HepG2 (cell line): ENCODE measurements at regions not wholly inside any gene's neighbourhood (a gene's known extent, or its start where the extent isn't known, plus 50 kb on each side); places are given as distances from the start of the nearest gene placed in this dataset.

Experiments used
- ATAC-seq: fragments of 200-7000 bp; cut with Tn5 transposase; 3 replicates; pipeline ENCODE4 v1.9.1; 2020; ENCODE audit warnings: mild to moderate bottlenecking, moderate library complexity
- BruUV-seq: library from RNA; stranded (reverse); fragments of 400-500 nt; replicated peaks from 2 replicates; lab custom pipeline; 2021; lab: Mats Ljungman, UMichigan
- CTCF ChIA-PET: fragments of 300-600 bp; formaldehyde crosslinking; extraction: SDS; loops from one replicate; lab custom pipeline; 2021; ENCODE audit warnings: low total read pairs, inconsistent platforms, low intra/inter-chr PET ratio; lab: Yijun Ruan, JAX
- POLR2A ChIA-PET: fragments of 350-600 bp; sonication (Branson Sonifier 250); formaldehyde crosslinking; loops from one replicate; lab custom pipeline; 2020; ENCODE audit warnings: antibody characterized with exemption, inconsistent platforms; lab: Yijun Ruan, JAX
- DNase-seq: peaks from one replicate; pipeline ENCODE4 v3.0.0-alpha.2; 2015; ENCODE audit warnings: low spot score
- FAIRE-seq: peaks from 3 replicates; lab custom pipeline; 2011; peaks lifted over from hg19 to GRCh38; lab: Jason Lieb, UNC
- H2AFZ ChIP-seq: one replicate; pipeline ENCODE4 v1.6.1; 2011; ENCODE audit warnings: low read length, inconsistent platforms
- H3K27ac ChIP-seq: fragments of 300-600 bp; 3 replicates; pipeline ENCODE4 v1.8.0; 2011; ENCODE audit warnings: mixed run types, mild to moderate bottlenecking, mixed read lengths, low read length, inconsistent platforms; ENCODE audit not compliant: insufficient read depth; ENCODE audit errors: extremely low read length
- H3K27me3 ChIP-seq, 2 experiments: fragments of 200-600 bp in 1 of 2; 2 replicates in 1 of 2; 3 replicates in 1 of 2; pipeline versions ENCODE4 v1.6.0 to v1.8.0; 2011; ENCODE audit warnings: low read length in 2 of 2, mild to moderate bottlenecking in 2 of 2, moderate library complexity in 2 of 2, inconsistent platforms in 1 of 2; ENCODE audit not compliant: insufficient read depth in 2 of 2, control insufficient read depth in 1 of 2
- H3K36me3 ChIP-seq, 2 experiments: fragments of 200-600 bp in 1 of 2; replicated peaks in 1 of 2; 2 replicates in 1 of 2; 3 replicates in 1 of 2; pipeline versions ENCODE4 v1.5.1 to v1.8.0; 2011; ENCODE audit warnings: low read length in 2 of 2, inconsistent platforms in 1 of 2; ENCODE audit not compliant: insufficient read depth in 2 of 2, control insufficient read depth in 1 of 2
- H3K4me1 ChIP-seq: 2 replicates; pipeline ENCODE4 v1.5.1; 2012; ENCODE audit warnings: low read length, inconsistent platforms; ENCODE audit not compliant: insufficient read depth
- H3K4me2 ChIP-seq: 2 replicates; pipeline ENCODE4 v1.6.0; 2011; ENCODE audit warnings: low read depth, low read length, inconsistent platforms
- H3K4me3 ChIP-seq, 3 experiments: fragments of 200-600 bp in 1 of 3; sonication (generic), shearing (Covaris generic) in 1 of 3; replicated peaks in 1 of 3; 2 replicates each; pipeline ENCODE4 v1.5.1; 2011 to 2016; ENCODE audit warnings: low read length in 3 of 3, inconsistent platforms in 2 of 3, low read depth in 2 of 3, mild to moderate bottlenecking in 2 of 3, control low read depth in 1 of 3, mixed read lengths in 1 of 3; ENCODE audit not compliant: insufficient read depth in 1 of 3
- H3K79me2 ChIP-seq: one replicate; pipeline ENCODE4 v1.6.1; 2011; ENCODE audit warnings: low read length, inconsistent platforms; ENCODE audit not compliant: insufficient read depth
- H3K9ac ChIP-seq: 2 replicates; pipeline ENCODE4 v1.6.0; 2011; ENCODE audit warnings: mild to moderate bottlenecking, low read depth, low read length, inconsistent platforms; ENCODE audit not compliant: insufficient read depth
- H3K9me3 ChIP-seq: 2 replicates; pipeline ENCODE4 v1.5.1; 2012; ENCODE audit warnings: mild to moderate bottlenecking, low read length
- H4K20me1 ChIP-seq: 2 replicates; pipeline ENCODE4 v1.6.0; 2011; ENCODE audit warnings: inconsistent platforms, mild to moderate bottlenecking, low read length, moderate library complexity; ENCODE audit not compliant: insufficient read depth
- ARHGAP35 ChIP-seq: sonication (generic); formaldehyde crosslinking; IDR thresholded peaks from 2 replicates; pipeline ENCODE4 v1.9.0; 2022; ENCODE audit warnings: mild to moderate bottlenecking, inconsistent platforms, moderate library complexity, missing genetic modification reagents, borderline replicate concordance
- CBFB ChIP-seq: sonication (generic); formaldehyde crosslinking; IDR thresholded peaks from 2 replicates; pipeline ENCODE4 v1.4.0; 2020; ENCODE audit warnings: missing genetic modification reagents
- CHCHD3 ChIP-seq: sonication (generic); formaldehyde crosslinking; IDR thresholded peaks from 2 replicates; pipeline ENCODE4 v1.8.0; 2022; ENCODE audit warnings: mild to moderate bottlenecking, missing genetic modification reagents, moderate library complexity
- FOXM1 ChIP-seq: sonication (generic); formaldehyde crosslinking; IDR thresholded peaks from 2 replicates; pipeline ENCODE4 v1.5.0; 2020; ENCODE audit warnings: missing genetic modification reagents
- ISL2 ChIP-seq: sonication (generic); formaldehyde crosslinking; IDR thresholded peaks from 2 replicates; pipeline ENCODE4 v1.5.0; 2020; ENCODE audit warnings: missing genetic modification reagents
- KLF16 ChIP-seq, 2 experiments: sonication (generic) in 1 of 2; formaldehyde crosslinking in 1 of 2; IDR thresholded peaks; 2 replicates each; pipeline versions ENCODE4 v1.6.1 to v1.8.0; 2016 to 2023; ENCODE audit warnings: missing genetic modification reagents in 2 of 2, missing compliant biosample characterization in 1 of 2
- RFXAP ChIP-seq: sonication (generic); formaldehyde crosslinking; IDR thresholded peaks from 2 replicates; pipeline ENCODE4 v1.4.0; 2020; ENCODE audit warnings: missing genetic modification reagents, borderline replicate concordance
- RXRB ChIP-seq: IDR thresholded peaks from 2 replicates; pipeline ENCODE4 v1.6.1; 2016; ENCODE audit warnings: borderline replicate concordance, missing genetic modification reagents, missing compliant biosample characterization
- SRSF1 ChIP-seq: fragments of 200-400 bp; formaldehyde crosslinking; optimal IDR thresholded peaks from 2 replicates; pipeline ENCODE3; 2017; ENCODE audit warnings: mild to moderate bottlenecking, low read depth, low read length, moderate library complexity
- TOPORS ChIP-seq: sonication (generic); formaldehyde crosslinking; IDR thresholded peaks from 2 replicates; pipeline ENCODE4 v1.8.0; 2023; ENCODE audit warnings: mild to moderate bottlenecking, missing genetic modification reagents
- ZNF724P ChIP-seq: sonication (generic); formaldehyde crosslinking; IDR thresholded peaks from 2 replicates; pipeline ENCODE4 v1.8.0; 2022; ENCODE audit warnings: missing genetic modification reagents, borderline replicate concordance
- WGBS: methylation state at CpG from one replicate; pipeline ENCODE4 v1.1.6; 2017; ENCODE audit warnings: low lambda C conversion rate; 5-methylcytosine and 5-hydroxymethylcytosine counted together
- in situ Hi-C: cut with HindIII; loops from 2 replicates; pipeline ENCODE4 v1.10.0; 2017; ENCODE audit warnings: low pct_unique_long_range_greater_than_20kb; ENCODE audit not compliant: extremely low pct_ligation_motif_present
- intact Hi-C: fragments of 100-400 bp; cut with micrococcal nuclease; formaldehyde crosslinking; loops from one replicate; pipeline ENCODE4 v1.10.0; 2022; ENCODE audit not compliant: unreplicated experiment
- TF ChIP-seq, protein P1 (sequence below): sonication (generic); formaldehyde crosslinking; IDR thresholded peaks from 2 replicates; pipeline ENCODE4 v1.4.0; 2020; ENCODE audit warnings: missing genetic modification reagents
- TF ChIP-seq, protein P2 (sequence below): IDR thresholded peaks from 2 replicates; pipeline ENCODE4 v1.6.1; 2016; ENCODE audit warnings: mild to moderate bottlenecking, missing biosample characterization, missing genetic modification reagents

DNA sequence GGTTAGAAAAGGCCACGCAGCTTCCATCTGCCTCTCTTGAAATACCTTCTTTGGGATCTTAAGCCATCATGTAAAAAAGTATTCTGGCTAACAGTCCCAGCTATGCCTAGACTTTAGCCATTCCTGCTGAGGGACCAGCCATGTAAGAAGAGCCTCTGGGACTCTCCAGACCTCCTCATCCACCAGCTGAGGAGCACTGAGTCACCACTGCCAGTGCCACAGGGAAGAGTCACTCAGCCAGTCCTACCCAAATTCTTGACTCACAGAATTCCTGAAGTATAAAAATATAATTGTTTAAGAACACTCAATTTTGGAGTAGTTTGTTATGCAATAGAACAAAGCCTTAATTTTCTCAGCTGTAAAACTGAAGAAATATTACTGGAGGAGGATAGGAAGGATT, 436.7 kb downstream of the ZEB2 start:
- in situ Hi-C loops: no loop called here
- POLR2A ChIA-PET: no interaction called here

More for the DNA sequence above, 436.7 kb downstream of the ZEB2 start:
- Histone ChIP-seq H3K9me3 (no peaks in the 10 kb centered on the region), H4K20me1 (no peaks in the 10 kb centered on the region), H2AFZ (no peak overlapping the region), H3K27me3 (no peaks in the 10 kb centered on the region), H3K36me3 (no peaks in the 10 kb centered on the region), H3K4me2 (no peak overlapping the region), H3K9ac (no peak overlapping the region), H3K79me2 (no peaks in the 10 kb centered on the region), H3K27ac (no peak overlapping the region), H3K4me1 (no peaks in the 10 kb centered on the region), H3K4me3 (no peak overlapping the region)
- FAIRE-seq: no peak
- 30% methylated on average over 1 of the region's 1 CpG for WGBS
- TF ChIP-seq CBFB (CRISPR knock-in tag): no peak
- TF ChIP-seq FOXM1: no peak
- TF ChIP-seq SRSF1: no peak
- no peak for TF ChIP-seq ARHGAP35
- no peak for TF ChIP-seq CHCHD3
- TF ChIP-seq, protein P1, sequence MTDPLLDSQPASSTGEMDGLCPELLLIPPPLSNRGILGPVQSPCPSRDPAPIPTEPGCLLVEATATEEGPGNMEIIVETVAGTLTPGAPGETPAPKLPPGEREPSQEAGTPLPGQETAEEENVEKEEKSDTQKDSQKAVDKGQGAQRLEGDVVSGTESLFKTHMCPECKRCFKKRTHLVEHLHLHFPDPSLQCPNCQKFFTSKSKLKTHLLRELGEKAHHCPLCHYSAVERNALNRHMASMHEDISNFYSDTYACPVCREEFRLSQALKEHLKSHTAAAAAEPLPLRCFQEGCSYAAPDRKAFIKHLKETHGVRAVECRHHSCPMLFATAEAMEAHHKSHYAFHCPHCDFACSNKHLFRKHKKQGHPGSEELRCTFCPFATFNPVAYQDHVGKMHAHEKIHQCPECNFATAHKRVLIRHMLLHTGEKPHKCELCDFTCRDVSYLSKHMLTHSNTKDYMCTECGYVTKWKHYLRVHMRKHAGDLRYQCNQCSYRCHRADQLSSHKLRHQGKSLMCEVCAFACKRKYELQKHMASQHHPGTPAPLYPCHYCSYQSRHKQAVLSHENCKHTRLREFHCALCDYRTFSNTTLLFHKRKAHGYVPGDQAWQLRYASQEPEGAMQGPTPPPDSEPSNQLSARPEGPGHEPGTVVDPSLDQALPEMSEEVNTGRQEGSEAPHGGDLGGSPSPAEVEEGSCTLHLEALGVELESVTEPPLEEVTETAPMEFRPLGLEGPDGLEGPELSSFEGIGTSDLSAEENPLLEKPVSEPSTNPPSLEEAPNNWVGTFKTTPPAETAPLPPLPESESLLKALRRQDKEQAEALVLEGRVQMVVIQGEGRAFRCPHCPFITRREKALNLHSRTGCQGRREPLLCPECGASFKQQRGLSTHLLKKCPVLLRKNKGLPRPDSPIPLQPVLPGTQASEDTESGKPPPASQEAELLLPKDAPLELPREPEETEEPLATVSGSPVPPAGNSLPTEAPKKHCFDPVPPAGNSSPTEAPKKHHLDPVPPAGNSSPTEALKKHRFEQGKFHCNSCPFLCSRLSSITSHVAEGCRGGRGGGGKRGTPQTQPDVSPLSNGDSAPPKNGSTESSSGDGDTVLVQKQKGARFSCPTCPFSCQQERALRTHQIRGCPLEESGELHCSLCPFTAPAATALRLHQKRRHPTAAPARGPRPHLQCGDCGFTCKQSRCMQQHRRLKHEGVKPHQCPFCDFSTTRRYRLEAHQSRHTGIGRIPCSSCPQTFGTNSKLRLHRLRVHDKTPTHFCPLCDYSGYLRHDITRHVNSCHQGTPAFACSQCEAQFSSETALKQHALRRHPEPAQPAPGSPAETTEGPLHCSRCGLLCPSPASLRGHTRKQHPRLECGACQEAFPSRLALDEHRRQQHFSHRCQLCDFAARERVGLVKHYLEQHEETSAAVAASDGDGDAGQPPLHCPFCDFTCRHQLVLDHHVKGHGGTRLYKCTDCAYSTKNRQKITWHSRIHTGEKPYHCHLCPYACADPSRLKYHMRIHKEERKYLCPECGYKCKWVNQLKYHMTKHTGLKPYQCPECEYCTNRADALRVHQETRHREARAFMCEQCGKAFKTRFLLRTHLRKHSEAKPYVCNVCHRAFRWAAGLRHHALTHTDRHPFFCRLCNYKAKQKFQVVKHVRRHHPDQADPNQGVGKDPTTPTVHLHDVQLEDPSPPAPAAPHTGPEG (CRISPR knock-in tag): no peak
- TF ChIP-seq RFXAP (CRISPR knock-in tag): no peak
- no peak for TF ChIP-seq ZNF724P
- no peak for TF ChIP-seq TOPORS (CRISPR knock-in tag)
- TF ChIP-seq RXRB (CRISPR knock-in tag): no peak
- TF ChIP-seq ISL2 (CRISPR knock-in tag): no peak
- TF ChIP-seq, protein P2, sequence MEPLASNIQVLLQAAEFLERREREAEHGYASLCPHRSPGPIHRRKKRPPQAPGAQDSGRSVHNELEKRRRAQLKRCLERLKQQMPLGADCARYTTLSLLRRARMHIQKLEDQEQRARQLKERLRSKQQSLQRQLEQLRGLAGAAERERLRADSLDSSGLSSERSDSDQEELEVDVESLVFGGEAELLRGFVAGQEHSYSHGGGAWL (CRISPR knock-in tag): no peak
- TF ChIP-seq KLF16 (CRISPR knock-in tag; IDR thresholded peaks at IDR 0.05): no peak
- CTCF ChIA-PET: no interaction called here
- ATAC-seq: no peak
- intact Hi-C loops: no loop called here
- no TSS peak for BruUV-seq
- DNase-seq: no peak
